ENCODE measurements at regions not wholly inside any gene's neighbourhood (a gene's known extent, or its start where the extent isn't known, plus 50 kb on each side); places are given as distances from the start of the nearest gene placed in this dataset.

DNA sequence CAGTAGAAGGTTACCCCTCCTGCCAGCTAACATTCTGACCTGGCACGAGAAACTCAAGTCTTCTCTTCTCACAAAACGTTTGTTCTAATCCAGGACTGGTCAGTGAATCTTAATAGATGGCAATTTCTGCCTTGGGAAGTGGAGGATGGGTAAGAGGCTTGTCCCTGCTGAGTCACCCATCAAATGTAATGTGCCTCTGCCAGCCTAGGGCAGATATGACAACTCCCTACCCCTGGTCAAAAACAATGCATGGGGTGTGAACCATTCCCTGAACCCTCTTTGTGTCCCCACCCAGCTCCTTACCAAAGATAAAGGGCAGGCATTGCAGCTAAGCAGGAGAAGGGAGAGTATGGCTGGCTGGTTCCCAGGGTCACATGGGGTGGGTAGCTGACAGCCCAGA is 1052.9 kb downstream of the GALC start:
- no peak for DNase-seq
- Histone ChIP-seq H3K9me3 (ENCODE audit: insufficient read depth, low read length, severe bottlenecking) (no peaks in the 10 kb centered on the region), H3K27ac (ENCODE audit: low read length) (no peak overlapping the region), H3K4me1 (ENCODE audit: insufficient read depth, low read length) (peaks cover 9% of the 10 kb centered on the region; the same call in 1 of the 2 replicates), H3K4me2 (ENCODE audit: insufficient read depth, low read length) (no peak overlapping the region), H3K79me2 (ENCODE audit: insufficient read depth, low read length) (no peaks in the 10 kb centered on the region), H3K4me3 (ENCODE audit: low read depth in 1 of 2, low read length in 2 of 2) (no peak overlapping the region), H3K27me3 (ENCODE audit: insufficient read depth, low read length, poor library complexity) (no peaks in the 10 kb centered on the region), H3K36me3 (ENCODE audit: insufficient read depth, low read length) (no peaks in the 10 kb centered on the region), H2AFZ (ENCODE audit: low read depth, low read length) (no peak overlapping the region), H4K20me1 (ENCODE audit: insufficient read depth, low read length) (no peaks in the 10 kb centered on the region), H3K9ac (ENCODE audit: low read depth, low read length) (no peak overlapping the region)
- no peak for ATAC-seq (ENCODE audit: insufficient read depth, low read depth)
- no peak for TF ChIP-seq EZH2 (IDR thresholded peaks at IDR 0.05; ENCODE audit: borderline replicate concordance, low read depth, low read length, severe bottlenecking)
- TF ChIP-seq, protein P1, sequence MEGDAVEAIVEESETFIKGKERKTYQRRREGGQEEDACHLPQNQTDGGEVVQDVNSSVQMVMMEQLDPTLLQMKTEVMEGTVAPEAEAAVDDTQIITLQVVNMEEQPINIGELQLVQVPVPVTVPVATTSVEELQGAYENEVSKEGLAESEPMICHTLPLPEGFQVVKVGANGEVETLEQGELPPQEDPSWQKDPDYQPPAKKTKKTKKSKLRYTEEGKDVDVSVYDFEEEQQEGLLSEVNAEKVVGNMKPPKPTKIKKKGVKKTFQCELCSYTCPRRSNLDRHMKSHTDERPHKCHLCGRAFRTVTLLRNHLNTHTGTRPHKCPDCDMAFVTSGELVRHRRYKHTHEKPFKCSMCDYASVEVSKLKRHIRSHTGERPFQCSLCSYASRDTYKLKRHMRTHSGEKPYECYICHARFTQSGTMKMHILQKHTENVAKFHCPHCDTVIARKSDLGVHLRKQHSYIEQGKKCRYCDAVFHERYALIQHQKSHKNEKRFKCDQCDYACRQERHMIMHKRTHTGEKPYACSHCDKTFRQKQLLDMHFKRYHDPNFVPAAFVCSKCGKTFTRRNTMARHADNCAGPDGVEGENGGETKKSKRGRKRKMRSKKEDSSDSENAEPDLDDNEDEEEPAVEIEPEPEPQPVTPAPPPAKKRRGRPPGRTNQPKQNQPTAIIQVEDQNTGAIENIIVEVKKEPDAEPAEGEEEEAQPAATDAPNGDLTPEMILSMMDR (IDR thresholded peaks at IDR 0.05; ENCODE audit: borderline replicate concordance, extremely low read depth, low read length, poor library complexity, severe bottlenecking): no peak

DNA sequence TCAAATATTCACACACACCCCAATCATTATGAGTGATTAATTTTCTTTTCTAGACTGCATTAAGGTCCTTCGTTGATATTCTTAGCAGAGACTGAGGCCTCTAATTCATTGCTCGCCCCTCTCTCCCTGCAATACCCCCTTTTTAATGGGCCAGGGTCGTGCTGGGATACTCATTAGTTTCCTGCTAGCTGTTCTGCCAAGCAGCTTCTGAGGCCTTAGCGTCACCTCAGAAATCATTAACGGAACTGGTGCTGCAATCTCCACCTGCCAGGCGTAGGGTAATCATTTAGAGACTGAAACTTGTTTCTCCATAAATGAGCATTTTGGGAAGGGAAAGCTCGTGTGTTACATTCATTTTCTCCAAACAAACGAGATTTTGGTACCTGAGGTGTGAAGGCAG is 1054.7 kb downstream of the GALC start:
- no peak overlapping the region for H2AFZ ChIP-seq (ENCODE audit: low read depth, low read length)
- H3K4me3 ChIP-seq (ENCODE audit: low read depth in 1 of 2, low read length in 2 of 2): no peak overlapping the region
- H3K79me2 ChIP-seq (ENCODE audit: insufficient read depth, low read length): no peaks in the 10 kb centered on the region
- no peaks in the 10 kb centered on the region for H3K9me3 ChIP-seq (ENCODE audit: insufficient read depth, low read length, severe bottlenecking)
- H3K4me2 ChIP-seq (ENCODE audit: insufficient read depth, low read length): no peak overlapping the region
- no peaks in the 10 kb centered on the region for H3K27me3 ChIP-seq (ENCODE audit: insufficient read depth, low read length, poor library complexity)
- H3K4me1 ChIP-seq (ENCODE audit: insufficient read depth, low read length): peaks cover 9% of the 10 kb centered on the region; the same call in 1 of the 2 replicates
- H3K36me3 ChIP-seq (ENCODE audit: insufficient read depth, low read length): no peaks in the 10 kb centered on the region
- no peak for TF ChIP-seq EZH2 (IDR thresholded peaks at IDR 0.05; ENCODE audit: borderline replicate concordance, low read depth, low read length, severe bottlenecking)
- TF ChIP-seq, protein P1 (IDR thresholded peaks at IDR 0.05; ENCODE audit: borderline replicate concordance, extremely low read depth, low read length, poor library complexity, severe bottlenecking): no peak
- H3K9ac ChIP-seq (ENCODE audit: low read depth, low read length): no peak overlapping the region
- H3K27ac ChIP-seq (ENCODE audit: low read length): no peak overlapping the region
- H4K20me1 ChIP-seq (ENCODE audit: insufficient read depth, low read length): no peaks in the 10 kb centered on the region
- DNase-seq: no peak
- no peak for ATAC-seq (ENCODE audit: insufficient read depth, low read depth)

DNA sequence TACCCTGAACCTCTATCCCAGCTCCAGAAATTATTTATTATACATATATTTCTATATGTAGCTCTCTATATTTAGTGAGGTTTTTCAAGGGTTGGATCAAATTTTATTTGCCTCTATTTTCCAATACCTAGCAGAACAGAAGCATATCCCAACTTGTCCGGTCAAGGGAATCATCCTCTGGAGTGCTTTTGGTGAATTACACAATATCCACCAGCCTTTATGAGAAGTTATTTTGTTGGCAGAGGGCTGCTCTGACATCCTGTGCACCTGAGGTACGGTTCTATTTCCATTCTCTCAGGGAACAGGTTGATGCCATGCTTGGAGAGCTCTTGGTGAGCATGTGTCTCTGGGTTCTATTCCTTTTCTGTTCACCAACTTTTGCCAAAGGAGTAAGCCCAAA is 1056.4 kb downstream of the GALC start:
- H4K20me1 ChIP-seq (ENCODE audit: insufficient read depth, low read length): no peaks in the 10 kb centered on the region
- no peaks in the 10 kb centered on the region for H3K9me3 ChIP-seq (ENCODE audit: insufficient read depth, low read length, severe bottlenecking)
- TF ChIP-seq EZH2 (IDR thresholded peaks at IDR 0.05; ENCODE audit: borderline replicate concordance, low read depth, low read length, severe bottlenecking): no peak
- TF ChIP-seq, protein P1 (IDR thresholded peaks at IDR 0.05; ENCODE audit: borderline replicate concordance, extremely low read depth, low read length, poor library complexity, severe bottlenecking): no peak
- no peak overlapping the region for H3K4me3 ChIP-seq (ENCODE audit: low read depth in 1 of 2, low read length in 2 of 2)
- DNase-seq (no peak), ATAC-seq (ENCODE audit: insufficient read depth, low read depth) (no peak)
- H2AFZ ChIP-seq (ENCODE audit: low read depth, low read length): no peak overlapping the region
- no peaks in the 10 kb centered on the region for H3K36me3 ChIP-seq (ENCODE audit: insufficient read depth, low read length)
- no peaks in the 10 kb centered on the region for H3K4me1 ChIP-seq (ENCODE audit: insufficient read depth, low read length)
- no peak overlapping the region for H3K27ac ChIP-seq (ENCODE audit: low read length)
- H3K79me2 ChIP-seq (ENCODE audit: insufficient read depth, low read length): no peaks in the 10 kb centered on the region
- no peak overlapping the region for H3K9ac ChIP-seq (ENCODE audit: low read depth, low read length)
- no peaks in the 10 kb centered on the region for H3K27me3 ChIP-seq (ENCODE audit: insufficient read depth, low read length, poor library complexity)
- no peak overlapping the region for H3K4me2 ChIP-seq (ENCODE audit: insufficient read depth, low read length)
